Liver (tissue), 8 donors: ENCODE measurements at regions not wholly inside any gene's neighbourhood (a gene's known extent, or its start where the extent isn't known, plus 50 kb on each side); places are given as distances from the start of the nearest gene placed in this dataset.

ENCODE experiments used
- DNase-seq: peaks from one replicate; pipeline ENCODE4 v3.0.0-alpha.2; 2017; ENCODE audit warnings: low spot score
- H3K27ac ChIP-seq, 2 donors: one replicate each; pipeline ENCODE4 v1.7.0; 2013; ENCODE audit warnings: inconsistent platforms in 2 of 2, low read length in 2 of 2, control low read depth in 1 of 2, low read depth in 1 of 2, mild to moderate bottlenecking in 1 of 2
- H3K27me3 ChIP-seq, 4 donors: one replicate each; pipeline versions ENCODE4 v1.6.1 to v1.7.0; 2013; ENCODE audit warnings: low read length in 3 of 4, inconsistent platforms in 1 of 4, mild to moderate bottlenecking in 1 of 4, moderate library complexity in 1 of 4; ENCODE audit not compliant: control insufficient read depth in 4 of 4, insufficient read depth in 4 of 4
- H3K36me3 ChIP-seq, 4 donors: one replicate each; pipeline versions ENCODE4 v1.6.1 to v1.7.0; 2013; ENCODE audit warnings: low read length in 3 of 4, mild to moderate bottlenecking in 3 of 4, low read depth in 1 of 4, moderate library complexity in 1 of 4; ENCODE audit not compliant: control insufficient read depth in 4 of 4, insufficient read depth in 3 of 4
- H3K4me1 ChIP-seq, 4 donors: one replicate each; pipeline versions ENCODE4 v1.6.1 to v1.7.0; 2013; ENCODE audit warnings: low read length in 3 of 4, mild to moderate bottlenecking in 3 of 4, moderate library complexity in 1 of 4; ENCODE audit not compliant: control insufficient read depth in 4 of 4, insufficient read depth in 4 of 4
- H3K4me3 ChIP-seq, 3 donors: one replicate each; pipeline versions ENCODE4 v1.6.1 to v1.7.0; 2013; ENCODE audit warnings: low read length in 3 of 3, control low read depth in 1 of 3, low read depth in 1 of 3, mild to moderate bottlenecking in 1 of 3
- H3K9ac ChIP-seq, 2 donors: one replicate each; pipeline ENCODE4 v1.7.0; 2013; ENCODE audit warnings: low read length in 2 of 2, mild to moderate bottlenecking in 2 of 2, moderate library complexity in 2 of 2, control low read depth in 1 of 2, low read depth in 1 of 2
- H3K9me3 ChIP-seq, 4 donors: one replicate each; pipeline versions ENCODE4 v1.6.1 to v1.7.0; 2013; ENCODE audit warnings: low read length in 3 of 4; ENCODE audit not compliant: control insufficient read depth in 4 of 4
- ATF3 ChIP-seq: IDR thresholded peaks from 2 replicates; pipeline ENCODE4 v1.6.1; 2016; ENCODE audit warnings: antibody characterized with exemption
- CTCF ChIP-seq: fragments of 150-350 bp; IDR thresholded peaks from 2 replicates; pipeline ENCODE4 v1.5.1; 2017; ENCODE audit warnings: improper control_type of control experiment, low read depth, low read length; ENCODE audit not compliant: missing input control
- FOXA1 ChIP-seq: IDR thresholded peaks from 2 replicates; pipeline ENCODE4 v1.6.1; 2016; ENCODE audit warnings: antibody characterized with exemption
- FOXA2 ChIP-seq: IDR thresholded peaks from 2 replicates; pipeline ENCODE4 v1.6.1; 2016; ENCODE audit warnings: antibody characterized with exemption
- GABPA ChIP-seq, 2 donors: IDR thresholded peaks in 1 of 2; conservative IDR thresholded peaks in 1 of 2; 2 replicates each; pipeline ENCODE4 v1.6.1; 2016; ENCODE audit warnings: antibody characterized with exemption in 2 of 2, mild to moderate bottlenecking in 1 of 2, moderate library complexity in 1 of 2
- HNF4A ChIP-seq, 2 donors: conservative IDR thresholded peaks; 2 replicates each; pipeline ENCODE4 v1.6.1; 2016; ENCODE audit warnings: antibody characterized with exemption in 2 of 2, mild to moderate bottlenecking in 2 of 2
- HNF4G ChIP-seq: IDR thresholded peaks from 2 replicates; pipeline ENCODE4 v1.6.1; 2016; ENCODE audit warnings: antibody characterized with exemption
- JUND ChIP-seq, 2 donors: IDR thresholded peaks; 2 replicates each; pipeline ENCODE4 v1.6.1; 2016; ENCODE audit warnings: antibody characterized with exemption in 2 of 2
- MAX ChIP-seq: IDR thresholded peaks from 2 replicates; pipeline ENCODE4 v1.6.1; 2016; ENCODE audit warnings: antibody characterized with exemption
- RAD21 ChIP-seq, 2 donors: IDR thresholded peaks; 2 replicates each; pipeline ENCODE4 v1.6.1; 2016; ENCODE audit warnings: antibody characterized with exemption in 2 of 2, mild to moderate bottlenecking in 2 of 2
- RXRA ChIP-seq, 2 donors: IDR thresholded peaks; 2 replicates each; pipeline ENCODE4 v1.6.1; 2017 to 2018; ENCODE audit warnings: antibody characterized with exemption in 2 of 2, mild to moderate bottlenecking in 1 of 2
- SP1 ChIP-seq: IDR thresholded peaks from 2 replicates; pipeline ENCODE4 v1.6.1; 2018; ENCODE audit warnings: antibody characterized with exemption, mild to moderate bottlenecking
- TAF1 ChIP-seq: conservative IDR thresholded peaks from 2 replicates; pipeline ENCODE4 v1.6.1; 2016; ENCODE audit warnings: antibody characterized with exemption, mild to moderate bottlenecking
- YY1 ChIP-seq: IDR thresholded peaks from 2 replicates; pipeline ENCODE4 v1.6.1; 2016; ENCODE audit warnings: antibody characterized with exemption, mild to moderate bottlenecking
- WGBS: extraction: QIAGEN DNeasy Blood & Tissue Kit; methylation state at CpG from one replicate; pipeline ENCODE4 v1.1.7; 2013; 5-methylcytosine and 5-hydroxymethylcytosine counted together
- TF ChIP-seq, protein P1 (sequence below): IDR thresholded peaks from 2 replicates; pipeline ENCODE4 v1.6.1; 2016; ENCODE audit warnings: antibody characterized with exemption
- donor health status: healthy.
- donor health status: healthy.
- donor health status: healthy.
- donor health status: healthy.
- donor health status: healthy.

DNA sequence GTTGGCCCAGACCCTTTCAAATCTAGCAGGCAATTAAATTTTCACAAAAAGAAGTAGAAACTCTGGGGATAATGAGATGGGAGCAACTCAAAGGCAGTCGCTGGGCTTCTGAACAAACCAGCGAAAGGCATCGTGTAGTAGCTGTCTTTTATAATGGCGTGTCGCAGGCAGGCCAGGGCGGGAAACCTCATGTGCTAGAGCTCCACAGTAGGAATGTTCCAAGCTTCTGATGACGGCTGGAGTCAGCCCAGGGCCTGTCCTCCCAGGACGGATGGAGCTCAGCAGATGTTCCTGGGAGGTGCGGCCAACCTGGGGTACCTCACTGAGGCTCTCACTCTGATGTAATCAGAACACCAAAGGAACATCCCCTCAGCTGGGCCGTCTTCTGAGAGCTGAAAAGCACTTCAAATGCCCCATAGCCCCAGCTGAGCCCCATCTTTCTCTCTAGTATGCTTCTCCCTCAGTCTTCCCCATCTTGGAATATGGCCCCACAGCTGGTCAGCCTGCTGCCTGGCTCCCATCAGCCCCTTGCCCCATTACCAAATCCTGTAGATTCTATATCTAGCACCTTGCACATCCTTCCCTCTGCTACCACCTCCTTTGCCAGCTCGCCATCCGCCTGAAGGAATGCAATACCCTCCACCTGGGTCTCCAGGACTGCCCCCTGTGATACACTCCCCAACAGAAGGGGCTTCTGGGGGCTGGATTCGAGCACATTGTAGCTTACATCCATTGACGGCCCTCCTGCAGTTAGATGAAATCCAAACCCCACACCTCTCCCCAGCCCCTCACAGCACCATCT lies 54.9 kb upstream of the ATP2B2 start:
- H3K4me1 ChIP-seq: no peaks in the 10 kb centered on the region
- no peaks in the 10 kb centered on the region for H3K36me3 ChIP-seq
- 91% methylated on average over 14 of the region's 14 CpGs for WGBS
- H3K4me3 ChIP-seq: no peak overlapping the region
- H3K27me3 ChIP-seq: no peaks in the 10 kb centered on the region
- no peak overlapping the region for H3K9ac ChIP-seq
- H3K9me3 ChIP-seq: no peaks in the 10 kb centered on the region
- TF ChIP-seq HNF4A (conservative IDR thresholded peaks at IDR 0.05) (no peak), FOXA1 (no peak), FOXA2 (no peak), TAF1 (no peak), YY1 (no peak), CTCF (no peak), MAX (no peak), RAD21 (IDR thresholded peaks at IDR 0.05) (no peak), RXRA (IDR thresholded peaks at IDR 0.05) (no peak), GABPA (IDR thresholded peaks at IDR 0.05 in 1 of 2, conservative IDR thresholded peaks at IDR 0.05 in 1 of 2) (no peak), SP1 (no peak)
- TF ChIP-seq, protein P1, sequence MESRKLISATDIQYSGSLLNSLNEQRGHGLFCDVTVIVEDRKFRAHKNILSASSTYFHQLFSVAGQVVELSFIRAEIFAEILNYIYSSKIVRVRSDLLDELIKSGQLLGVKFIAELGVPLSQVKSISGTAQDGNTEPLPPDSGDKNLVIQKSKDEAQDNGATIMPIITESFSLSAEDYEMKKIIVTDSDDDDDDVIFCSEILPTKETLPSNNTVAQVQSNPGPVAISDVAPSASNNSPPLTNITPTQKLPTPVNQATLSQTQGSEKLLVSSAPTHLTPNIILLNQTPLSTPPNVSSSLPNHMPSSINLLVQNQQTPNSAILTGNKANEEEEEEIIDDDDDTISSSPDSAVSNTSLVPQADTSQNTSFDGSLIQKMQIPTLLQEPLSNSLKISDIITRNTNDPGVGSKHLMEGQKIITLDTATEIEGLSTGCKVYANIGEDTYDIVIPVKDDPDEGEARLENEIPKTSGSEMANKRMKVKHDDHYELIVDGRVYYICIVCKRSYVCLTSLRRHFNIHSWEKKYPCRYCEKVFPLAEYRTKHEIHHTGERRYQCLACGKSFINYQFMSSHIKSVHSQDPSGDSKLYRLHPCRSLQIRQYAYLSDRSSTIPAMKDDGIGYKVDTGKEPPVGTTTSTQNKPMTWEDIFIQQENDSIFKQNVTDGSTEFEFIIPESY: no peak
- no peak overlapping the region for H3K27ac ChIP-seq
- no peak for DNase-seq

GRCh38 chr3:10561162-10561945 lies 56.0 kb upstream of the ATP2B2 start:
- TF ChIP-seq JUND (IDR thresholded peaks at IDR 0.05): no peak
- no peak for TF ChIP-seq CTCF
- no peak for TF ChIP-seq RAD21 (IDR thresholded peaks at IDR 0.05)
- no peak for TF ChIP-seq HNF4G
- TF ChIP-seq ATF3: no peak
- TF ChIP-seq GABPA (IDR thresholded peaks at IDR 0.05 in 1 of 2, conservative IDR thresholded peaks at IDR 0.05 in 1 of 2): no peak
- Histone ChIP-seq H3K27ac (no peak overlapping the region), H3K4me1 (no peaks in the 10 kb centered on the region), H3K27me3 (no peaks in the 10 kb centered on the region), H3K36me3 (no peaks in the 10 kb centered on the region), H3K9ac (no peak overlapping the region), H3K9me3 (no peaks in the 10 kb centered on the region), H3K4me3 (no peak overlapping the region)
- DNase-seq: no peak
- 78% methylated on average over 7 of the region's 7 CpGs for WGBS
